ENCODE measurements at regions not wholly inside any gene's neighbourhood (a gene's known extent, or its start where the extent isn't known, plus 50 kb on each side); places are given as distances from the start of the nearest gene placed in this dataset.

- DNase-seq (ENCODE audit: low spot score): no peak
These were observed 177.2 kb upstream of the TUT7 start for GRCh38 chr9:86531273-86531970.

DNA sequence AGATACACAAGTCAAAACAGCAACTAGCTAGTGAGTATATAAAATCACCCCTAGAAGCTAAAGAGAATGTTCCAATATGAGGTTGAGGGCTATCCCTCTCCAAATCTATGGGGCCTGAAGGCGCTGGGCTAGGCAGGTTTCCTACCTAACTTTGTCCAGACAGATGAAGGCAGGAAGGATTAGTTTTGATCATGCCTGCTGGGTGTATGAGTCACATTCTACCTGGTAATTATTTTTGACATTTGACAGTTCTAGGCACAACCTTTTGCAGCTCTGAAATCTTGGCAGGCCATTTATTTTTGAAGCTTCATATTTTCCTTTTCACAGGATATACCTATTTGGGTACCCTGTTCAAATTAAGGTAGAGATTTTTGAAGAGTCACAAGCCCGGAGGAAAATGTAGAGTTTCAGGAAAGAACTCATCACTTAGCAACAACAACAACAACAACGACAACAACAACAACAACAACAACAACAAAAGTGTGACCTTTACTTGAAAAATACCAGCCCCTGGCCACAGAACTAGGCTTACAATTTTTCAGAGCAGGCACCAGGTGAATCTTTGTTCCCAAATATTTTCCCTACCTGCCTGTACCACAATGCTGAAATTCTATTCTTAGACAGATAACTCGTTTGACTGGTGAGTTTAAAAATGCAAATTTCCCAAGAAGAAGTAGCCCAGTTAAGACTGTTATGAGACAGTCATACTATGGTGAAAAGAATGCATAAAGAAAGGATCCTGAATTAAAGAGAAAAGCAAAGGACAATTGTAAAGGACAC, 175.5 kb upstream of the TUT7 start:
- no peak for DNase-seq (ENCODE audit: low spot score)

DNA sequence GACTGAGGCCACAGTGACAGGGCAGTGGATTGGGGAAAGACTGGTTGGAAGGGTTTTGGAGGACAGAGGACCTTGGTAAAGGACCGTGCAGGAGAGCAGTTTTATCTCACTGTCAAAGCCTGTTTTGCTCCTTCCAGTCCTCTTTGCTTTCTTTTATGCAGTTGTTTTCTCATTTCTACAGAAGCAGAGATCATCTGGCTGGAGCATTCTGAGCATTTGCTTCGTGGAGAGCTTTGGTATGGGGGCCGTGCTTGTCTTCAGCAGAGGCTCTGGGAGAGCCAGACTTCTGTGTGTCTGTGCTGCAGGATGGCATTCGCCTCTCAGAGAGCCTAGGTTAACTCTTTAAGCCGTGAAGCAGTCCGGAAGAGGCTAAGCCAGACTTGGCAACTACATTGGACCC, 171.8 kb upstream of the TUT7 start:
- no peak for DNase-seq (ENCODE audit: low spot score)

GRCh38 chr9:86525182-86525581, 171.0 kb upstream of the TUT7 start:
- no peak for DNase-seq (ENCODE audit: low spot score)

GRCh38 chr9:86521977-86522376, 167.8 kb upstream of the TUT7 start:
- DNase-seq (ENCODE audit: low spot score): no peak

- DNase-seq (ENCODE audit: low spot score): no peak
These were observed 167.1 kb upstream of the TUT7 start for GRCh38 chr9:86521322-86521721.

DNA sequence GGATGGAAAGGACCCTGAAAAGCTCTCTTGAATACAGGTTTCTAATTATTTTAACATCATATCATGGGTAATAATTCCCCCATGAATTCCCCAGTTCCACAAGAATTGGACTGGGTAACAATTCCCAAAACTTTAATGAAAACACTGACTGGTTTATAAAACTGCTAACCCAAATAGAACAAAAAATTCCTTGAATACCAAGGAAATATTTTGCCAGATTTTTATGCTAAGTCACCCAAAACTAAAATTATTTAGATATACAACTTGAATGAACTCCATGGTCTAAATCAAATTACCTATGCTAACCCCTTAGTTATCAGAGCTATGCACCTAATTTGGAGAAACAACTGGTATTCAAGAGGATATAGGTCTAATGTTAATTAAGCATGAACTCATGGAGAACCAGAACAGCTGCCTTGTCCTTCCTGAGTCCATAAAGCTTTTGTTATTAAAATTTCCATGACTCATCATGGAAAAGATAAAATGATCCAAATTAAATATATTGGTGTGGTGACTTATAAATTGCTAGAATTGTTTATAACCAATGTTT, 164.9 kb upstream of the TUT7 start:
- no peak for DNase-seq (ENCODE audit: low spot score)

DNA sequence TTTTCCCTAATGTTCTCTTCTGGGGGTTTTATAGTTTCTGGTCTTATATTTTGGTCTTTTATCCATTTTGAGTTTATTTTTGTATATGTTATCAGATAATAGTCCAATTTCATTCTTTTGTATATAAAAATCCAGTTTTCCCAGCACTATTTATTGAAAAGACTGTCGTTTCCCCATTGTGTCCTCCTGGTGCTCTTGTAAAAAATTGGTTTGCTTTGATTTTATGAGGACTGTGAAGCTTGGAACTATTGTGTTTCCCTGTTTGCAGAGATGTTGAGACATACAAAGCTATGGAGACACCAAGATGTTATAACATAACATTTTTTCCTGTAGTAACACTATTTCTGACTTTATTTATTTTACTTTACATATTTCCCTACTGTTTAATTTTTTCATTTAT, 163.3 kb upstream of the TUT7 start:
- no peak for DNase-seq (ENCODE audit: low spot score)

DNA sequence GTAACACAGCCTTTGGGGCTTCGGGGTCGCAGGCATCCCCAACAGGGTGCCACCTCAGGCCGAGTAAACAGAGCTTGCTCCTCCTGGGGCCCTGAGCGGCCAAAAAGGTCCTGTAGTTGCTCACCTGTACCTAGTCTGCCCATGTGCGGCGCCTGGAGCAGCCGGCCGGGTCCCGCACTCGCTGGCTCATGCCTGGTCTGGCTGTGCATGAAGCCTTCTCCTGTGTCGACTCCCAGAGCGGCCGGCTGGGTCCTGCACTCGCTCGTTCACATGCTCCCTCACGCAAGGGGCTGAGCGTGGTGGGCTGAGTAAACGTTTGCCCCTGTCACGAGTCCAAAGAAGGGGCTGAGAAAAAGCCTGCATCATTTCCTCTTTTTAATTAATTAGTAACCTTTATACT, 162.4 kb upstream of the TUT7 start:
- no peak for DNase-seq (ENCODE audit: low spot score)

DNA sequence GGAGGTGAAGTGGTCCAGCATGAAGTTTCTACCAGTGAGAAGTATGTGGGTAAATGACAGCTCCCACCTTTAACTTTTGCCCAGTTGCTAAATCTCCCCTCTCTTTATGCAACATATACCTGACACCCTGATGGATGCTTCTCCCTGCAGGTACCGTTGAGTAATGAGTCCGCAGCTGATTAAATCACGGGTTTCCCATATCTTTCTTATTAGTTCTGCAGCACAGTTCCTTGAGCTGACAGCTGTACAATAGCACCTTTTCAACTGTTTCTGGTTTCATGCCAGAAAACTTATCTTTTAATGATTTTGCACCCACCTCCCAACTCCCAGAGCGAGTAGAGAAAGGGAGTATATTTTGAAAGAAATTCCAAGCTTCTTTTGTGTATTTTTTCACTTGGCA, 161.0 kb upstream of the TUT7 start:
- DNase-seq (ENCODE audit: low spot score): no peak

- no peak for DNase-seq (ENCODE audit: low spot score)
These were observed 159.2 kb upstream of the TUT7 start for GRCh38 chr9:86513429-86513828.

- DNase-seq (ENCODE audit: low spot score): no peak
These were observed 158.7 kb upstream of the TUT7 start for GRCh38 chr9:86512929-86513328.

DNA sequence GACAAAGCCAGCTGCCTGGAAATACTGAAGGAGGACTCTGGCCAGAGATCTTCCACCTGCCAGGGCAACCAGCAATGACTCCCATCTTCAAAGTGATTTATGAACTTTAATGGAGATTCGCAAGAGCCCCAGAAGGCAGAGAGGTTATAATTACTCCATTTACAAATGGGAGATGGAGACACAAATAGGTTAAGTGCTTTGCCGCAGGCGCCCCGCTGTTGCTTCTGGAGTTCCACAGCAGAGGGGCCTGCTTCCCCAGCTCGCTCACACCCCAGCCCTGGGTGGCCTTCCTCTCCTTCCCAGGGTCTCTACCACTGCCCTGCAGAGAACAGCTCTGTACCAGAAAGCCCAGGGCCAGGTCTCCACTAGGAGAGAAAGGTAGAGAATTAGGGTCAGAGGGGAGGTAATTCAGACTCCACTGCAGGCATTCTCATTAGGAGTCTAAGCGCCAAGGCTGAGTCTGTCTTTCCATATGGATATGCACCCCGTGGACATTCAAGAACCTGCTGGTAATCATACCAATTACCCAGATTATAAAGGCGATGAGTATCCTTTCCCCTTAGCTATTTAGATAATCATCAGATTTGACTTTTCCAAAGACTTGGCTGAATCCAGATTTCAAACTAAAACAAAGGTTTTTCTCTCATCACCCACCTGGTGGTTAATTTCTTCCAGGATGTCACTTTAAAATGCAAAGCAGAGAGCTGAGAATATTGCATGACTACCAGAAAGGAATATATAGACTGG, 157.6 kb upstream of the TUT7 start:
- no peak for DNase-seq (ENCODE audit: low spot score)

DNA sequence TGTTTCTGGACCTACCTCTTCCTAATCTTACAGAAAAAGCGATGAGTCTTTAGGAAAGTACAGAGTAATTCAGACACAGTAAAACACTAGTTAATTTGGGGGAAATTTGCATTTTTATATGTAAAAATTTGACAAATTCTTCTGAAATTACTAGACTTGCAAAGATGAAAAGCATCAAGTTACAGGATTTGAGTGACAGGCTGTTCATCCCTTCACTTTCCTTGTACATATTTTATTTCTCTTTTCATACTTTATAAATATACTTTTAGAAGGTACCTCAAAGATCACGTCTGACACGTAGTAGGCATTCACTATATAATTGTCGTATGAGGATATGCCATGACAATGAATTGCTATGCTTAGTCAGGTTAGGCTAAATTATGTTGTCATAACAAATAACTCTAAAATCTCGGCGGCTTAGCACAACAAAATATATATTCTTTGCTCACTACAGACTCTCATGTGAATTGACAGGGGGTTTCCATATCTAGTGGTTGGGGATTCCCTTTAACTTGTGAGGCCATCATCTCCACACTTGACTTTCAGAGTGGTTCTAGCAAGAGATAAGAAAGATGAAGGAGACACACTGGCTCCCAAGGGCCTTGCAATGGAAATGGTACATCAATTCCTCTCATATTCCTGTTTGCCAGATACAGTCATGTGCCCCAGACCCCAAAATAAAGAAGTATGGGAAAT, 154.1 kb upstream of the TUT7 start:
- DNase-seq (ENCODE audit: low spot score): no peak

DNA sequence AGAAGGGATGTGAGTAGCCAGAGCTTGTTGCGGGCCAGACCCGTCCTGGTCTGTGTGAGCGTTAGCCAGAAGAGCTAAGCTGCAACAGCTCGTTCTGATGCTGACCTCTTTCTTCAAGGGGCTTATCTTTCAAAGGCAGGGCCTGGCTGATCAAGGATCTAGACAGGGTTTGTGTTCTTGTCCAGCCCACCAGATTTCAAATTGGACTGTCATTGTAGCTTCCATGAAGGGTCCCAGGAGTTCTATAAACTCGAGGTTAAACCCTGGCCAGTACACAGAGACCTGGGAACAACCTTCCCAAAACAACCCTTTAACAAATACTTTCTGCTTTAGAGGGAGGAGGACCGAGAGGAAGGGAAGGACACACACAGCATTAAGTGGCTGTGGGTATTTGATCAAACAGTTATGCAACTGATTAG, 153.0 kb upstream of the TUT7 start:
- DNase-seq (ENCODE audit: low spot score): no peak

- no peak for DNase-seq (ENCODE audit: low spot score)
These were observed 149.7 kb upstream of the TUT7 start for GRCh38 chr9:86503942-86504341.

DNA sequence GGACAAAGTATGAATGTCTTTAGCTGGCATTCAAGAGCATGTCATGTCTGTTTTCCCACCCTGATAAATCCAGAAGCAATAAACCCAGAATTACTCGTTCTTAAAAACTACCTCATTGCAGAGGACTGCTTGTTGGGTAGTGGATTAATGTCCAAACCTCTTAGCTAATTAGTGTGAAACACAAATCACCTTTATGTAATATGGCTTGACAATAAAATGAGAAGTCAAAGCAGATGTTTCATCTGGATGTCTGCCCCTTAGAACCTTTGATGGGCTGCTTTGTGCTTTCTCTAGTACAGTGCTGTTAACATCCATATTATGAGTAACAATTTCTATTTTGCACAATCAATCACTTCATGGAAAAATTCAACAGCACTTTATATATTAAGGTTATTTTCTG, 149.1 kb upstream of the TUT7 start:
- no peak for DNase-seq (ENCODE audit: low spot score)

DNA sequence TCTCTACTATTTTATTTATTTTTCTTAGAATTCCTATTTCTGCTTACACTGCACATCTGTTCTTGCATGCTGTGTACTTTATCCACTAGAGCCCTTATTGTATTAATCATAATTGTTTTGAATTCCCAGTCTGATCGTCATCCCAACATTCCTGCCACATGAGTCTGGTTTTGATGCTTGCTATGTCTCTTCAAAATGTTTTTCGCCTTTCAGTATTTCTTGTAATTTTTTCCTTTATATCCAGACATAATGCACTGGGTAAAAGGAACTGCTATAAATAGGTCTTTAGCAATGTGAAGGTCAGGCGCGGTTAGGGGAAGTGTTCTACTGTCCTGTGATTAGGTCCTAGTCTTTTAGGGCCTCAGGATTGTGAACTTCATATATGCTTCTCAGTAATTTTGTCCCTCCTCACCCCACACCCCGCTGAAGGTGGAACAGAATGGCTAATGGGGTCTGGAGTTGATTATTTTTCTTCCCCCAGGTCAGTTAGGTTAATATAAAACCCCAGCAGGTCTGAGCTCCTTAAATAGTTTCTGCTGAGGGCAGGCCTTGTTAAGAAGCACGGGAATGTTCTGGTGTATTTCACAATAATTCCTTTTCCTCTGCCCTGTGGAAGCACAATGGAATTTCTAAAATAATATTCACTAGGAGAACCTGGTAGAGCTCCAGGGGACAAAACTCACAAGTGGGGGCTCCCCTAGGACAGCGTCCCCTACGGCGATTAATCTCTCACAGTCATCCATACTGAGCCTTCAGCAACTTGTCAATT, 146.6 kb upstream of the TUT7 start:
- peak; percentile 27 for DNase-seq (ENCODE audit: low spot score)

- no peak for DNase-seq (ENCODE audit: low spot score)
These were observed 145.8 kb upstream of the TUT7 start for GRCh38 chr9:86500031-86500430.

DNA sequence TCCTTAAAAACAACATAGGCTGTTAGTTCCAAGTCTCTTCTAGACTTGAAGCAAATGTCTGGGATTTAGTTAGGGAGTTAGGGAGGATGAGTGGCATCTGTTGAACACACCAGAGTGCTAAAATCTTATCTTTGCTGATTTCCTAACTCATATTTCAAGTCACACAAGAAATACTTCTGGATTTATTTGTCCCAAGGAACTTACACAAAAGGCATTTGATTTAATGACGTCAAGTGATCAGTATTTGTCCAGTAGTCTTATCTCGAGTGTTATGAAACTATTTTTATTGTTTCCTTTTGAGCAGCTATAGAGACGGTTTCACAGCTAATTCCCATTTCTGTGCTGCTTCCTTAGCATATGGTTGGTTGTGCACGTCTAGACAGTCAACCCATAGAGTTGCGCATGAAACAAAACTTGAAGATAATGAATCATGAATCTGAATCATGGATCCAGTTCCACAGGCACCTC, 140.5 kb upstream of the TUT7 start:
- no peak for DNase-seq (ENCODE audit: low spot score)
